Calu3 (cell line): ENCODE measurements at regions not wholly inside any gene's neighbourhood (a gene's known extent, or its start where the extent isn't known, plus 50 kb on each side); places are given as distances from the start of the nearest gene placed in this dataset.

Source experiments
- BruUV-seq: library from RNA; stranded (reverse); fragments of 400-500 nt; replicated peaks from 2 replicates; lab custom pipeline; 2021; lab: Mats Ljungman, UMichigan
- CTCF ChIA-PET: fragments of 300-600 bp; sonication (Branson Sonifier 250); formaldehyde crosslinking; loops from one replicate; lab custom pipeline; 2022; ENCODE audit warnings: antibody characterized with exemption; lab: Charles Lee
- DNase-seq: peaks from one replicate; pipeline ENCODE4 v3.0.0; 2022
- H3K27ac Mint-ChIP-seq: one replicate; pipeline ENCODE4 v1.8.0; 2022; ENCODE audit warnings: mixed read lengths; ENCODE audit not compliant: unreplicated experiment
- H3K27me3 Mint-ChIP-seq: one replicate; pipeline ENCODE4 v1.8.0; 2022; ENCODE audit warnings: mixed read lengths; ENCODE audit not compliant: unreplicated experiment
- H3K36me3 Mint-ChIP-seq: one replicate; pipeline ENCODE4 v1.8.0; 2022; ENCODE audit warnings: mild to moderate bottlenecking, moderate library complexity, mixed read lengths; ENCODE audit not compliant: insufficient read depth, unreplicated experiment
- H3K4me1 Mint-ChIP-seq: one replicate; pipeline ENCODE4 v1.8.0; 2022; ENCODE audit warnings: mild to moderate bottlenecking, low read depth, mixed read lengths; ENCODE audit not compliant: unreplicated experiment
- H3K4me3 Mint-ChIP-seq: one replicate; pipeline ENCODE4 v1.8.0; 2022; ENCODE audit warnings: mild to moderate bottlenecking, low read depth, moderate library complexity, mixed read lengths; ENCODE audit not compliant: unreplicated experiment
- H3K9me3 Mint-ChIP-seq: one replicate; pipeline ENCODE4 v1.8.0; 2022; ENCODE audit warnings: low read depth, mixed read lengths; ENCODE audit not compliant: unreplicated experiment
- CTCF ChIP-seq: fragments of 200-600 bp; IDR thresholded peaks from one replicate; pipeline ENCODE4 v1.8.0; 2022; ENCODE audit warnings: antibody characterized with exemption; ENCODE audit not compliant: unreplicated experiment
- intact Hi-C: fragments of 100-400 bp; cut with micrococcal nuclease; formaldehyde crosslinking; loops from one replicate; pipeline ENCODE4 v1.10.0; 2022; ENCODE audit not compliant: unreplicated experiment

GRCh38 chr10:128474571-128474970 lies 348.3 kb upstream of the MKI67 start:
- intact Hi-C loops, result no loop called here

DNA sequence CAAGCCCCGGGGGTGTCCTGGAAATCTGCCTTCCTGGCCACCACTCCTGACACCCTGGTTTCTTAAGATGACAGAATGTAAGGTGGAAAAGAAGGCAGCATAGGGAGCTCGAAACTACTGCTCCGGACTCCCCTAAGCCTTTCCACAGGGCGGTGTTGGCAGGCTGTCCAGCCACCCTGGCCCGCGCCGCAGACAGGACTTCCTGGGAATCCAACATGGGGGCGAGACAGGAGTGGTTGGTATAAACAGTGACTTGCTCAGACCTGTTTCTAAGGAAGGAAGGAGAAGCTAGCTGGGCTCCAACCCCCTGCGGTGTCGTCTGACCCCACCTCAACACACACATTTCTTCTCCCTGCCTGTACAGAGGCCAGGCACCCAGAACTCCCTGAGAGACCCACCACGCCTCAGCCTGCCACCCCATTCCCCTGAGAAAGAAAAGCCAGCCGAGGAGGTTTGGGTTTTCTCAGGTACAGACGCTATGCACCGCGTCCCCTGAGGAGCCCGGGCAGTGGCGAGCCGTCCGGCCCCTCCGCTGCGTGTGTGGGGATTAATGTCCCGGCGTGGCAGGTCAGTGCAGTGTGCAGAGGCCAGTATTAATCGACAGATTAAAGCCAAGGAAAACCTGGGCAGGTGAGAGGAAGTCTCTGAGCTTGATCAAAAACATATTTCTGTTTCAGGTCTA lies 349.6 kb upstream of the MKI67 start:
- H3K4me3 Mint-ChIP-seq, result no peak overlapping the region
- CTCF ChIA-PET, result no interaction called here
- no peak overlapping the region for H3K27ac Mint-ChIP-seq
- intact Hi-C loops, result no loop called here
- H3K27me3 Mint-ChIP-seq, result no peaks in the 10 kb centered on the region
- DNase-seq, result no peak
- no peak for TF ChIP-seq CTCF
- H3K36me3 Mint-ChIP-seq, result no peaks in the 10 kb centered on the region
- no peaks in the 10 kb centered on the region for H3K4me1 Mint-ChIP-seq
- H3K9me3 Mint-ChIP-seq, result peaks cover 2% of the 10 kb centered on the region
- BruUV-seq, result no TSS peak

More at GRCh38 chr10:128474571-128474970, 348.3 kb upstream of the MKI67 start:
- no peak for DNase-seq
- Mint-ChIP-seq H3K27ac (no peak overlapping the region), H3K27me3 (no peaks in the 10 kb centered on the region), H3K9me3 (peaks cover 2% of the 10 kb centered on the region), H3K4me3 (no peak overlapping the region), H3K4me1 (no peaks in the 10 kb centered on the region), H3K36me3 (no peaks in the 10 kb centered on the region)
- BruUV-seq, result no TSS peak
- CTCF ChIA-PET, result no interaction called here
- no peak for TF ChIP-seq CTCF

GRCh38 chr10:128476368-128476725 lies 350.1 kb upstream of the MKI67 start:
- no peaks in the 10 kb centered on the region for H3K27me3 Mint-ChIP-seq
- no peaks in the 10 kb centered on the region for H3K4me1 Mint-ChIP-seq
- peaks cover 2% of the 10 kb centered on the region for H3K9me3 Mint-ChIP-seq
- H3K27ac Mint-ChIP-seq, result no peak overlapping the region
- no peak for DNase-seq
- no peak for TF ChIP-seq CTCF
- no TSS peak for BruUV-seq
- intact Hi-C loops, result no loop called here
- no peaks in the 10 kb centered on the region for H3K36me3 Mint-ChIP-seq
- CTCF ChIA-PET, result no interaction called here
- H3K4me3 Mint-ChIP-seq, result no peak overlapping the region

DNA sequence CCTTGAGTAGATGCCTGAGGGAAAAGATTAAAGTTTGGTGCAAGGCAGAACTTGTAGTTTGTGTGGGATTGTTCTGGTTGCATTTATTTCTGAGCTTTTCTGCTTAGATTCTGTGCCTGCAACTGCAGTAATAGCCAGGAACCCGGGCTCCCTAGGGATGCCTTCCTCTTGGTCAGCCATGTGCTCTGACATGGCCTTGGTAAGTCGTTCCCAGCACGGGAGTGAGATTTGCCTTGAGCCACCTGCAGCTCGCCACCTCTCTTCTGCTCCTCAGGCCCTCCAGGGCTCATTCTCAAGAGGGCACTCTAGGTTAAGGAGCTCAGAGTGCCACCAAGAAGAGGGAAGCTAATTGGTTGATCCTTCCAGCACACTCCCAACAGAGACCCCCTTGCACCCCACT lies 350.6 kb upstream of the MKI67 start:
- no TSS peak for BruUV-seq
- H3K9me3 Mint-ChIP-seq, result peaks cover 2% of the 10 kb centered on the region
- no peak for TF ChIP-seq CTCF
- no peak overlapping the region for H3K4me3 Mint-ChIP-seq
- CTCF ChIA-PET, result no interaction called here
- H3K27me3 Mint-ChIP-seq, result no peaks in the 10 kb centered on the region
- intact Hi-C loops, result no loop called here
- no peaks in the 10 kb centered on the region for H3K36me3 Mint-ChIP-seq
- no peak for DNase-seq
- H3K4me1 Mint-ChIP-seq, result no peaks in the 10 kb centered on the region
- H3K27ac Mint-ChIP-seq, result no peak overlapping the region
